ENCODE measurements at regions not wholly inside any gene's neighbourhood (a gene's known extent, or its start where the extent isn't known, plus 50 kb on each side); places are given as distances from the start of the nearest gene placed in this dataset.

- Histone ChIP-seq H2AFZ (ENCODE audit: low read depth, low read length) (no peak overlapping the region), H3K79me2 (ENCODE audit: insufficient read depth, low read length) (no peaks in the 10 kb centered on the region), H3K27ac (ENCODE audit: low read length) (no peak overlapping the region), H3K4me1 (ENCODE audit: insufficient read depth, low read length) (no peaks in the 10 kb centered on the region), H3K4me2 (ENCODE audit: insufficient read depth, low read length) (no peak overlapping the region), H3K4me3 (ENCODE audit: low read depth in 1 of 2, low read length in 2 of 2) (no peak overlapping the region), H3K27me3 (ENCODE audit: insufficient read depth, low read length, poor library complexity) (peaks cover under 1% of the 10 kb centered on the region), H3K9me3 (ENCODE audit: insufficient read depth, low read length, severe bottlenecking) (no peaks in the 10 kb centered on the region), H3K36me3 (ENCODE audit: insufficient read depth, low read length) (no peaks in the 10 kb centered on the region), H4K20me1 (ENCODE audit: insufficient read depth, low read length) (no peaks in the 10 kb centered on the region), H3K9ac (ENCODE audit: low read depth, low read length) (no peak overlapping the region)
- ATAC-seq (ENCODE audit: insufficient read depth, low read depth) (no peak), DNase-seq (no peak)
- TF ChIP-seq, protein P1, sequence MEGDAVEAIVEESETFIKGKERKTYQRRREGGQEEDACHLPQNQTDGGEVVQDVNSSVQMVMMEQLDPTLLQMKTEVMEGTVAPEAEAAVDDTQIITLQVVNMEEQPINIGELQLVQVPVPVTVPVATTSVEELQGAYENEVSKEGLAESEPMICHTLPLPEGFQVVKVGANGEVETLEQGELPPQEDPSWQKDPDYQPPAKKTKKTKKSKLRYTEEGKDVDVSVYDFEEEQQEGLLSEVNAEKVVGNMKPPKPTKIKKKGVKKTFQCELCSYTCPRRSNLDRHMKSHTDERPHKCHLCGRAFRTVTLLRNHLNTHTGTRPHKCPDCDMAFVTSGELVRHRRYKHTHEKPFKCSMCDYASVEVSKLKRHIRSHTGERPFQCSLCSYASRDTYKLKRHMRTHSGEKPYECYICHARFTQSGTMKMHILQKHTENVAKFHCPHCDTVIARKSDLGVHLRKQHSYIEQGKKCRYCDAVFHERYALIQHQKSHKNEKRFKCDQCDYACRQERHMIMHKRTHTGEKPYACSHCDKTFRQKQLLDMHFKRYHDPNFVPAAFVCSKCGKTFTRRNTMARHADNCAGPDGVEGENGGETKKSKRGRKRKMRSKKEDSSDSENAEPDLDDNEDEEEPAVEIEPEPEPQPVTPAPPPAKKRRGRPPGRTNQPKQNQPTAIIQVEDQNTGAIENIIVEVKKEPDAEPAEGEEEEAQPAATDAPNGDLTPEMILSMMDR (IDR thresholded peaks at IDR 0.05; ENCODE audit: borderline replicate concordance, extremely low read depth, low read length, poor library complexity, severe bottlenecking) = no peak
- no peak for TF ChIP-seq EZH2 (IDR thresholded peaks at IDR 0.05; ENCODE audit: borderline replicate concordance, low read depth, low read length, severe bottlenecking)
Observed at GRCh38 chr12:25840678-25841465, 117.6 kb upstream of the RASSF8 start.

DNA sequence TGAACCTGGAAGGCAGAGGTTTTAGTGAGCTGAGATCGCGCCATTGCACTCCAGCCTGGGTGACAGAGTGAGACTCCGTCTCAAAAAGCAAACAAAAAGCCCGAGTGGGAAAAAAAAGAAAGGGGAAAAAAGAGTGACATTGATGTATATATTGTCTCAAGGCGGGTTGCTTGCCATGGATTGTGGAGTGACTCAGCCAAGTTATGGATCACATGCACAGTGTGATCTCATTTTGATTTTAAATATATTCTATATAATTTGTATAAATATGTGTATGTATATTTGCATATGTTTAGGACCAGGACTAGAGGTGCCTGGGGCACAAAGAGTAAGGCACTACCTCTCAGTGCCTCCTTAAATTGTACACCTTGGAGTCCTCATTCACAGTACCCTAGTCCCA is 116.2 kb upstream of the RASSF8 start:
- no peak for ATAC-seq (ENCODE audit: insufficient read depth, low read depth)

GRCh38 chr12:25843976-25844375 is 114.5 kb upstream of the RASSF8 start:
- DNase-seq (no peak), ATAC-seq (ENCODE audit: insufficient read depth, low read depth) (no peak)
- Histone ChIP-seq H3K4me1 (ENCODE audit: insufficient read depth, low read length) (no peaks in the 10 kb centered on the region), H3K4me2 (ENCODE audit: insufficient read depth, low read length) (no peak overlapping the region), H3K9me3 (ENCODE audit: insufficient read depth, low read length, severe bottlenecking) (no peaks in the 10 kb centered on the region), H3K4me3 (ENCODE audit: low read depth in 1 of 2, low read length in 2 of 2) (no peak overlapping the region), H3K9ac (ENCODE audit: low read depth, low read length) (no peak overlapping the region), H3K36me3 (ENCODE audit: insufficient read depth, low read length) (no peaks in the 10 kb centered on the region), H3K27ac (ENCODE audit: low read length) (no peak overlapping the region), H3K27me3 (ENCODE audit: insufficient read depth, low read length, poor library complexity) (peaks cover 2% of the 10 kb centered on the region), H4K20me1 (ENCODE audit: insufficient read depth, low read length) (no peaks in the 10 kb centered on the region), H2AFZ (ENCODE audit: low read depth, low read length) (no peak overlapping the region), H3K79me2 (ENCODE audit: insufficient read depth, low read length) (no peaks in the 10 kb centered on the region)
- no peak for TF ChIP-seq EZH2 (IDR thresholded peaks at IDR 0.05; ENCODE audit: borderline replicate concordance, low read depth, low read length, severe bottlenecking)
- TF ChIP-seq, protein P1 (IDR thresholded peaks at IDR 0.05; ENCODE audit: borderline replicate concordance, extremely low read depth, low read length, poor library complexity, severe bottlenecking) = no peak

More for the DNA sequence above, 116.2 kb upstream of the RASSF8 start:
- H3K36me3 ChIP-seq (ENCODE audit: insufficient read depth, low read length) = no peaks in the 10 kb centered on the region
- H4K20me1 ChIP-seq (ENCODE audit: insufficient read depth, low read length) = no peaks in the 10 kb centered on the region
- H3K9ac ChIP-seq (ENCODE audit: low read depth, low read length) = no peak overlapping the region
- H3K4me2 ChIP-seq (ENCODE audit: insufficient read depth, low read length) = no peak overlapping the region
- H3K4me3 ChIP-seq (ENCODE audit: low read depth in 1 of 2, low read length in 2 of 2) = no peak overlapping the region
- no peaks in the 10 kb centered on the region for H3K4me1 ChIP-seq (ENCODE audit: insufficient read depth, low read length)
- no peak overlapping the region for H2AFZ ChIP-seq (ENCODE audit: low read depth, low read length)
- H3K27me3 ChIP-seq (ENCODE audit: insufficient read depth, low read length, poor library complexity) = peaks cover 2% of the 10 kb centered on the region
- H3K27ac ChIP-seq (ENCODE audit: low read length) = no peak overlapping the region
- no peaks in the 10 kb centered on the region for H3K9me3 ChIP-seq (ENCODE audit: insufficient read depth, low read length, severe bottlenecking)
- no peak for DNase-seq
- no peak for TF ChIP-seq EZH2 (IDR thresholded peaks at IDR 0.05; ENCODE audit: borderline replicate concordance, low read depth, low read length, severe bottlenecking)
- TF ChIP-seq, protein P1 (IDR thresholded peaks at IDR 0.05; ENCODE audit: borderline replicate concordance, extremely low read depth, low read length, poor library complexity, severe bottlenecking) = no peak
- H3K79me2 ChIP-seq (ENCODE audit: insufficient read depth, low read length) = no peaks in the 10 kb centered on the region

All from DND-41 (cell line).